B cell (primary cell): ENCODE measurements at regions not wholly inside any gene's neighbourhood (a gene's known extent, or its start where the extent isn't known, plus 50 kb on each side); places are given as distances from the start of the nearest gene placed in this dataset.

Experiments used
- ATAC-seq: fragments of 200-7000 bp; cut with Tn5 transposase; one replicate; pipeline ENCODE4 v1.10.0; 2021; ENCODE audit warnings: low read depth, mild to moderate bottlenecking, moderate number of reproducible peaks, moderate library complexity
- CTCF ChIA-PET: fragments of 350-600 bp; sonication (Branson Sonifier 250); formaldehyde crosslinking; loops from one replicate; lab custom pipeline; 2021; ENCODE audit warnings: antibody characterized with exemption, inconsistent platforms; lab: Charles Lee
- POLR2A ChIA-PET: fragments of 350-600 bp; sonication (Branson Sonifier 250); formaldehyde crosslinking; loops from one replicate; lab custom pipeline; 2021; ENCODE audit warnings: antibody characterized with exemption; lab: Charles Lee
- DNase-seq: peaks from one replicate; pipeline ENCODE4 v3.0.0; 2013
- H2AFZ ChIP-seq: 2 replicates; pipeline ENCODE4 v1.6.1; 2012; ENCODE audit warnings: mild to moderate bottlenecking, low read depth, low read length; ENCODE audit not compliant: insufficient read depth, poor library complexity, severe bottlenecking
- H3K27ac ChIP-seq, 2 donors: 1 replicate in 1 of 2; 2 replicates in 1 of 2; pipeline ENCODE4 v1.5.1; 2012 to 2013; ENCODE audit warnings: low read length in 2 of 2, mild to moderate bottlenecking in 2 of 2, moderate library complexity in 1 of 2
- H3K27me3 ChIP-seq, 4 experiments: fragments of 200-600 bp in 1 of 4; sonication (generic) in 1 of 4; replicated peaks in 1 of 4; 1 replicate in 2 of 4; 2 replicates in 2 of 4; pipeline versions ENCODE4 v1.6.1 to v1.7.0; 2013 to 2016; ENCODE audit warnings: low read length in 3 of 4, mild to moderate bottlenecking in 2 of 4, mixed read lengths in 1 of 4, moderate library complexity in 1 of 4; ENCODE audit not compliant: insufficient read depth in 4 of 4, control insufficient read depth in 3 of 4; ENCODE audit errors: control extremely low read depth in 1 of 4
- H3K36me3 ChIP-seq, 2 experiments: replicated peaks in 1 of 2; 1 replicate in 1 of 2; 2 replicates in 1 of 2; pipeline versions ENCODE4 v1.6.1 to v1.7.1; 2013; ENCODE audit warnings: low read length in 1 of 2; ENCODE audit not compliant: insufficient read depth in 2 of 2, control insufficient read depth in 1 of 2; ENCODE audit errors: control extremely low read depth in 1 of 2, extremely low read depth in 1 of 2
- H3K4me1 ChIP-seq, 2 donors: fragments of 200-600 bp in 1 of 2; sonication (generic) in 1 of 2; 1 replicate in 1 of 2; 2 replicates in 1 of 2; pipeline versions ENCODE4 v1.5.1 to v1.6.1; 2013 to 2017; ENCODE audit warnings: low read length in 2 of 2; ENCODE audit not compliant: control insufficient read depth in 2 of 2, insufficient read depth in 2 of 2
- H3K4me2 ChIP-seq: replicated peaks from 2 replicates; pipeline ENCODE3; 2012; ENCODE audit warnings: mild to moderate bottlenecking, low read depth, low read length; ENCODE audit not compliant: poor library complexity, severe bottlenecking
- H3K4me3 ChIP-seq, 5 experiments: fragments of 200-600 bp in 1 of 5; sonication (generic) in 1 of 5; 1 replicate in 3 of 5; 2 replicates in 2 of 5; pipeline versions ENCODE4 v1.5.1 to v1.7.0; 2011 to 2016; ENCODE audit warnings: low read length in 4 of 5, mild to moderate bottlenecking in 4 of 5, low read depth in 2 of 5, control low read depth in 1 of 5, moderate library complexity in 1 of 5; ENCODE audit not compliant: insufficient read depth in 1 of 5; ENCODE audit errors: control extremely low read depth in 1 of 5, extremely low read depth in 1 of 5
- H3K79me2 ChIP-seq: fragments of 200-600 bp; sonication (generic); one replicate; pipeline ENCODE4 v1.6.0; 2016; ENCODE audit warnings: low read length; ENCODE audit not compliant: control insufficient read depth, insufficient read depth
- H3K9ac ChIP-seq: fragments of 200-600 bp; sonication (generic); 2 replicates; pipeline ENCODE4 v1.6.1; 2017; ENCODE audit warnings: mild to moderate bottlenecking, low read length, moderate library complexity
- H3K9me3 ChIP-seq, 3 donors: one replicate each; pipeline versions ENCODE4 v1.6.1 to v1.7.1; 2013; ENCODE audit warnings: low read length in 2 of 3; ENCODE audit not compliant: control insufficient read depth in 2 of 3, insufficient read depth in 1 of 3; ENCODE audit errors: control extremely low read depth in 1 of 3
- H4K20me1 ChIP-seq: 2 replicates; pipeline ENCODE4 v1.6.0; 2012; ENCODE audit warnings: mild to moderate bottlenecking, low read length; ENCODE audit not compliant: insufficient read depth, control insufficient read depth, poor library complexity, severe bottlenecking
- H3K27ac Mint-ChIP-seq: one replicate; pipeline ENCODE4 v1.8.0; 2021; ENCODE audit warnings: mixed read lengths
- H3K27me3 Mint-ChIP-seq: one replicate; pipeline ENCODE4 v1.8.0; 2021; ENCODE audit warnings: mixed read lengths
- H3K4me1 Mint-ChIP-seq: one replicate; pipeline ENCODE4 v1.8.0; 2021; ENCODE audit warnings: mixed read lengths
- H3K4me3 Mint-ChIP-seq: one replicate; pipeline ENCODE4 v1.8.0; 2021; ENCODE audit warnings: mixed read lengths
- H3K9me3 Mint-ChIP-seq: one replicate; pipeline ENCODE4 v1.8.0; 2022; ENCODE audit warnings: mixed read lengths; ENCODE audit not compliant: insufficient read depth
- CTCF ChIP-seq: fragments of 200-600 bp; IDR thresholded peaks from one replicate; pipeline ENCODE4 v1.8.0; 2022; ENCODE audit warnings: antibody characterized with exemption, mild to moderate bottlenecking
- EZH2 ChIP-seq: IDR thresholded peaks from 2 replicates; pipeline ENCODE4 v1.6.1; 2012; ENCODE audit warnings: borderline replicate concordance, low read depth, mild to moderate bottlenecking, moderate library complexity, low read length; ENCODE audit not compliant: insufficient read depth, poor library complexity, severe bottlenecking
- whole genome bisulfite sequencing: methylation state at CpG from one replicate; pipeline ENCODE4 v1.1.5; 2013; ENCODE audit warnings: missing lambda C conversion rate; ENCODE audit not compliant: insufficient coverage; 5-methylcytosine and 5-hydroxymethylcytosine counted together
- intact Hi-C: fragments of 100-400 bp; cut with micrococcal nuclease; formaldehyde crosslinking; loops from one replicate; pipeline ENCODE4 v1.10.0; 2022

- POLR2A ChIA-PET: no interaction called here
- ATAC-seq (no peak), DNase-seq (no peak)
- Histone ChIP-seq H3K9ac (no peak overlapping the region), H4K20me1 (no peaks in the 10 kb centered on the region), H3K9me3 (peaks cover 0 to 13% (median 3%) of the 10 kb centered on the region in 3 donors), H3K36me3 (no peaks in the 10 kb centered on the region), H3K4me1 (no peaks in the 10 kb centered on the region), H3K4me3 (no peak overlapping the region), H3K79me2 (no peaks in the 10 kb centered on the region), H3K4me2 (no peak overlapping the region), H2AFZ (no peak overlapping the region), H3K27me3 (no peaks in the 10 kb centered on the region), H3K27ac (no peak overlapping the region)
- CTCF ChIA-PET: no interaction called here
- no peak for TF ChIP-seq CTCF
- TF ChIP-seq EZH2: no peak
- Mint-ChIP-seq H3K4me3 (no peak overlapping the region), H3K9me3 (peaks cover 2% of the 10 kb centered on the region), H3K27ac (no peak overlapping the region), H3K27me3 (no peaks in the 10 kb centered on the region), H3K4me1 (no peaks in the 10 kb centered on the region)
- WGBS: 80% methylated on average over 2 of the region's 4 CpGs
- intact Hi-C loops: no loop called here
Measured at GRCh38 chr2:52613064-52613463, 1154.5 kb upstream of the CHAC2 start.

- no peak overlapping the region for H3K4me2 ChIP-seq
- H2AFZ ChIP-seq: no peak overlapping the region
- ATAC-seq (no peak), DNase-seq (no peak)
- H3K9ac ChIP-seq: no peak overlapping the region
- H4K20me1 ChIP-seq: no peaks in the 10 kb centered on the region
- Mint-ChIP-seq H3K4me1 (no peaks in the 10 kb centered on the region), H3K27ac (no peak overlapping the region), H3K9me3 (peaks cover 2% of the 10 kb centered on the region), H3K27me3 (no peaks in the 10 kb centered on the region), H3K4me3 (no peak overlapping the region)
- H3K27ac ChIP-seq: no peak overlapping the region
- POLR2A ChIA-PET: no interaction called here
- H3K36me3 ChIP-seq: no peaks in the 10 kb centered on the region
- intact Hi-C loops: no loop called here
- no peaks in the 10 kb centered on the region for H3K27me3 ChIP-seq
- H3K4me1 ChIP-seq: no peaks in the 10 kb centered on the region
- TF ChIP-seq EZH2 (no peak), CTCF (no peak)
- WGBS: 71% methylated on average over 2 of the region's 2 CpGs
- peaks cover 0 to 13% (median 0%) of the 10 kb centered on the region in 3 donors for H3K9me3 ChIP-seq
- H3K4me3 ChIP-seq: no peak overlapping the region
- CTCF ChIA-PET: no interaction called here
- H3K79me2 ChIP-seq: no peaks in the 10 kb centered on the region
Measured at GRCh38 chr2:52611759-52612158, 1155.8 kb upstream of the CHAC2 start.
